ENCODE measurements at regions not wholly inside any gene's neighbourhood (a gene's known extent, or its start where the extent isn't known, plus 50 kb on each side); places are given as distances from the start of the nearest gene placed in this dataset.

DNA sequence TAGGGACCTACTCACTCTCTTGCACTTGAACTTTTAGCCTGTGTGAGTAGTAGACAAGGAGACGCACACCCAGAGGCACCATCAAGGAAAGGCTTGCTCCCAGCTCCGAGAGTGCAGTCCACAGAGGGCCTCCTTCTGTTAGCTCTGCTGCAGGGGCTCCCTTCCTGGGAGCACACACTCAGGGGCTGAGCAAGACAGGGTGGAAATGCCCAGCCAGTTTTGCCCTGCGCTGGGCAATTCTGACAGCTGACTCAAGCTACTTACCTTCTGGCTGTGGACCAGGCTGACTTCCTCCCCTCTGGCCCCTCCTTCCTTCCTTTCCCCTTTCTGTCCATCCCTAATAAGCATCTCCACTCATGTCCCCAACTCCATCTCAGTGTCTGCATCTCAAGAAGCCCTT, 449.1 kb downstream of the PTPRU start:
- TF ChIP-seq, protein P1, sequence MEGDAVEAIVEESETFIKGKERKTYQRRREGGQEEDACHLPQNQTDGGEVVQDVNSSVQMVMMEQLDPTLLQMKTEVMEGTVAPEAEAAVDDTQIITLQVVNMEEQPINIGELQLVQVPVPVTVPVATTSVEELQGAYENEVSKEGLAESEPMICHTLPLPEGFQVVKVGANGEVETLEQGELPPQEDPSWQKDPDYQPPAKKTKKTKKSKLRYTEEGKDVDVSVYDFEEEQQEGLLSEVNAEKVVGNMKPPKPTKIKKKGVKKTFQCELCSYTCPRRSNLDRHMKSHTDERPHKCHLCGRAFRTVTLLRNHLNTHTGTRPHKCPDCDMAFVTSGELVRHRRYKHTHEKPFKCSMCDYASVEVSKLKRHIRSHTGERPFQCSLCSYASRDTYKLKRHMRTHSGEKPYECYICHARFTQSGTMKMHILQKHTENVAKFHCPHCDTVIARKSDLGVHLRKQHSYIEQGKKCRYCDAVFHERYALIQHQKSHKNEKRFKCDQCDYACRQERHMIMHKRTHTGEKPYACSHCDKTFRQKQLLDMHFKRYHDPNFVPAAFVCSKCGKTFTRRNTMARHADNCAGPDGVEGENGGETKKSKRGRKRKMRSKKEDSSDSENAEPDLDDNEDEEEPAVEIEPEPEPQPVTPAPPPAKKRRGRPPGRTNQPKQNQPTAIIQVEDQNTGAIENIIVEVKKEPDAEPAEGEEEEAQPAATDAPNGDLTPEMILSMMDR (IDR thresholded peaks at IDR 0.05): no peak
- TF ChIP-seq POLR2AphosphoS5 (IDR thresholded peaks at IDR 0.05): no peak
- no peak for TF ChIP-seq POLR2A (IDR thresholded peaks at IDR 0.05)
